GM12892 (cell line): ENCODE measurements at regions not wholly inside any gene's neighbourhood (a gene's known extent, or its start where the extent isn't known, plus 50 kb on each side); places are given as distances from the start of the nearest gene placed in this dataset.

Source experiments
- DNase-seq: peaks from one replicate; pipeline ENCODE4 v3.0.0; 2011; ENCODE audit not compliant: insufficient read length
- FAIRE-seq: peaks from 2 replicates; lab custom pipeline; 2011; peaks lifted over from hg19 to GRCh38; lab: Jason Lieb, UNC
- POLR2A ChIP-seq: IDR thresholded peaks from 2 replicates; pipeline ENCODE4 v1.6.1; 2011; ENCODE audit warnings: low read depth, low read length, control low read depth
- POLR2AphosphoS5 ChIP-seq: IDR thresholded peaks from 2 replicates; pipeline ENCODE4 v1.6.1; 2011; ENCODE audit warnings: low read depth, low read length, control low read depth
- TAF1 ChIP-seq: IDR thresholded peaks from 2 replicates; pipeline ENCODE4 v1.6.1; 2011; ENCODE audit warnings: low read depth, mild to moderate bottlenecking, control low read depth, low read length, borderline replicate concordance

- no peak for DNase-seq
- TF ChIP-seq POLR2AphosphoS5 = no peak
- TF ChIP-seq TAF1 = no peak
- TF ChIP-seq POLR2A = no peak
- no peak for FAIRE-seq
These were observed 195.9 kb downstream of the XPNPEP1 start for GRCh38 chr10:109727436-109727835.

- TF ChIP-seq TAF1 = no peak
- no peak for TF ChIP-seq POLR2AphosphoS5
- TF ChIP-seq POLR2A = no peak
- FAIRE-seq (no peak), DNase-seq (no peak)
These were observed 196.8 kb downstream of the XPNPEP1 start for GRCh38 chr10:109726473-109726872.

- DNase-seq (no peak), FAIRE-seq (no peak)
- no peak for TF ChIP-seq POLR2A
- TF ChIP-seq POLR2AphosphoS5 = no peak
These were observed 200.0 kb downstream of the XPNPEP1 start for GRCh38 chr10:109723305-109723704.

- FAIRE-seq (no peak), DNase-seq (no peak)
- TF ChIP-seq POLR2AphosphoS5 (no peak), TAF1 (no peak), POLR2A (no peak)
These were observed 201.8 kb downstream of the XPNPEP1 start for GRCh38 chr10:109721453-109722064.

GRCh38 chr10:109706026-109706560 is 217.2 kb downstream of the XPNPEP1 start:
- DNase-seq (no peak), FAIRE-seq (no peak)
- no peak for TF ChIP-seq TAF1
- TF ChIP-seq POLR2A = no peak
- TF ChIP-seq POLR2AphosphoS5 = no peak

GRCh38 chr10:109701633-109702215 is 221.6 kb downstream of the XPNPEP1 start:
- DNase-seq = no peak
- TF ChIP-seq POLR2AphosphoS5 (no peak), POLR2A (no peak), TAF1 (no peak)
- FAIRE-seq = no peak

GRCh38 chr10:109698882-109699664 is 224.2 kb downstream of the XPNPEP1 start:
- no peak for DNase-seq
- TF ChIP-seq POLR2A = no peak
- TF ChIP-seq TAF1 = no peak
- no peak for TF ChIP-seq POLR2AphosphoS5
- no peak for FAIRE-seq

- TF ChIP-seq POLR2AphosphoS5 = no peak
- TF ChIP-seq TAF1 = no peak
- TF ChIP-seq POLR2A = no peak
- DNase-seq (no peak), FAIRE-seq (no peak)
These were observed 225.2 kb downstream of the XPNPEP1 start for GRCh38 chr10:109698086-109698485.

- no peak for TF ChIP-seq POLR2AphosphoS5
- no peak for TF ChIP-seq TAF1
- TF ChIP-seq POLR2A = no peak
- DNase-seq = no peak
- no peak for FAIRE-seq
These were observed 226.1 kb downstream of the XPNPEP1 start for GRCh38 chr10:109696981-109697775.

GRCh38 chr10:109696462-109696861 is 226.8 kb downstream of the XPNPEP1 start:
- no peak for DNase-seq
- FAIRE-seq = no peak
- TF ChIP-seq TAF1 (no peak), POLR2A (no peak), POLR2AphosphoS5 (no peak)

GRCh38 chr10:109695988-109696387 is 227.3 kb downstream of the XPNPEP1 start:
- DNase-seq (no peak), FAIRE-seq (no peak)
- no peak for TF ChIP-seq POLR2AphosphoS5
